ENCODE measurements at regions not wholly inside any gene's neighbourhood (a gene's known extent, or its start where the extent isn't known, plus 50 kb on each side); places are given as distances from the start of the nearest gene placed in this dataset.

DNA sequence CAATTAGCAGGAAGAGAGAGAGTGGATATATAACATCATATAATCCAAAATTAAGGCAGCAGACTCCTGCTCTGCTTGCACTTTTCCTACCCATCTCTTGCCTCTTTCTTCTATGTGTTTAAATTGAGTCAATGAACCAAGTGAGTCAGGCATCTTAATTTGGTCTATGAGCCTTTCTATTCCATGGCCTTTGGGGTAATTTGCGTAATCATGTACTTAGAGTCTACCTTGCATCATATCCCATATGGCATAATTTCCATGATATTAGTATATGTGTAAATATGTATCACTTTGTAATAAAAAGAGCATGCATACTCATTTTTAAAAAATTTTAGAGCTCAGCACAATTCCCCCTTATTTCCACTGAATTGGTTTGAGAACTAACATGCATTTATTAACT is 555.2 kb downstream of the STK39 start:
- Histone ChIP-seq H3K9ac (ENCODE audit: low read depth in 2 of 2, low read length in 2 of 2) (no peak overlapping the region), H3K36me3 (no peaks in the 10 kb centered on the region), H3K4me1 (no peaks in the 10 kb centered on the region), H3K27ac (no peak overlapping the region), H3K4me3 (no peak overlapping the region), H3K27me3 (no peaks in the 10 kb centered on the region), H3K9me3 (no peaks in the 10 kb centered on the region)
- no peak for DNase-seq
- TF ChIP-seq, protein P1, sequence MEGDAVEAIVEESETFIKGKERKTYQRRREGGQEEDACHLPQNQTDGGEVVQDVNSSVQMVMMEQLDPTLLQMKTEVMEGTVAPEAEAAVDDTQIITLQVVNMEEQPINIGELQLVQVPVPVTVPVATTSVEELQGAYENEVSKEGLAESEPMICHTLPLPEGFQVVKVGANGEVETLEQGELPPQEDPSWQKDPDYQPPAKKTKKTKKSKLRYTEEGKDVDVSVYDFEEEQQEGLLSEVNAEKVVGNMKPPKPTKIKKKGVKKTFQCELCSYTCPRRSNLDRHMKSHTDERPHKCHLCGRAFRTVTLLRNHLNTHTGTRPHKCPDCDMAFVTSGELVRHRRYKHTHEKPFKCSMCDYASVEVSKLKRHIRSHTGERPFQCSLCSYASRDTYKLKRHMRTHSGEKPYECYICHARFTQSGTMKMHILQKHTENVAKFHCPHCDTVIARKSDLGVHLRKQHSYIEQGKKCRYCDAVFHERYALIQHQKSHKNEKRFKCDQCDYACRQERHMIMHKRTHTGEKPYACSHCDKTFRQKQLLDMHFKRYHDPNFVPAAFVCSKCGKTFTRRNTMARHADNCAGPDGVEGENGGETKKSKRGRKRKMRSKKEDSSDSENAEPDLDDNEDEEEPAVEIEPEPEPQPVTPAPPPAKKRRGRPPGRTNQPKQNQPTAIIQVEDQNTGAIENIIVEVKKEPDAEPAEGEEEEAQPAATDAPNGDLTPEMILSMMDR (IDR thresholded peaks at IDR 0.05), result no peak
- intact Hi-C loops (cut with DNase I), result no loop called here

DNA sequence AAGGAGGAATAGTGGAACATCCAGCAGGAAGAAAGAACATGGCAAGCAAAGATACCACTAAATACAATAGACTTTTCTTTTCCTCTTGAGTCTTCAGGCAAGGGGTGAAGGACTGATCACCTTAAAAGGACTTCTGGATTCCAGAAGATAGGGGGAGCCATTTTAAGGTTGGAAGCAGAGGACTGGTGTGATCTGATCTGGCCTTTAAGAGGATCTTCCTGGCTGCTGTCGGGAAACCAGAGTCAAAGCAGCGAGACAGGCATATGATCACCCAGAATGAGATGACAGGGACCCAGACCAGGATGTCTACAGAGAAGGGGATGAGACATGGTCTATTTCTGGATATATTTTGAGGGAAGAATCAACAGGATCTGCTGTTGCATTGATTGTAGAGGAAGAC is 558.0 kb downstream of the STK39 start:
- no peaks in the 10 kb centered on the region for H3K27me3 ChIP-seq
- H3K36me3 ChIP-seq, result no peaks in the 10 kb centered on the region
- no peaks in the 10 kb centered on the region for H3K4me1 ChIP-seq
- no peak overlapping the region for H3K27ac ChIP-seq
- H3K9me3 ChIP-seq, result no peaks in the 10 kb centered on the region
- intact Hi-C loops (cut with DNase I), result no loop called here
- DNase-seq, result no peak
- TF ChIP-seq, protein P1 (IDR thresholded peaks at IDR 0.05), result no peak
- H3K9ac ChIP-seq (ENCODE audit: low read depth in 2 of 2, low read length in 2 of 2), result no peak overlapping the region
- H3K4me3 ChIP-seq, result no peak overlapping the region

- H3K36me3 ChIP-seq, result no peaks in the 10 kb centered on the region
- no peak overlapping the region for H3K27ac ChIP-seq
- no peaks in the 10 kb centered on the region for H3K9me3 ChIP-seq
- no peak for DNase-seq
- H3K4me3 ChIP-seq, result no peak overlapping the region
- no peaks in the 10 kb centered on the region for H3K27me3 ChIP-seq
- intact Hi-C loops (cut with DNase I), result no loop called here
- H3K4me1 ChIP-seq, result no peaks in the 10 kb centered on the region
- H3K9ac ChIP-seq (ENCODE audit: low read depth in 2 of 2, low read length in 2 of 2), result no peak overlapping the region
- TF ChIP-seq, protein P1 (IDR thresholded peaks at IDR 0.05), result no peak
Measured at GRCh38 chr2:167686691-167687090, 560.7 kb downstream of the STK39 start.

GRCh38 chr2:167681234-167682015 is 566.0 kb downstream of the STK39 start:
- H3K9ac ChIP-seq (ENCODE audit: low read depth in 2 of 2, low read length in 2 of 2), result no peak overlapping the region
- H3K4me1 ChIP-seq, result no peaks in the 10 kb centered on the region
- TF ChIP-seq, protein P1 (IDR thresholded peaks at IDR 0.05), result no peak
- H3K4me3 ChIP-seq, result no peak overlapping the region
- no peaks in the 10 kb centered on the region for H3K27me3 ChIP-seq
- H3K9me3 ChIP-seq, result no peaks in the 10 kb centered on the region
- H3K27ac ChIP-seq, result no peak overlapping the region
- no peak for DNase-seq
- H3K36me3 ChIP-seq, result no peaks in the 10 kb centered on the region
- intact Hi-C loops (cut with DNase I), result no loop called here

DNA sequence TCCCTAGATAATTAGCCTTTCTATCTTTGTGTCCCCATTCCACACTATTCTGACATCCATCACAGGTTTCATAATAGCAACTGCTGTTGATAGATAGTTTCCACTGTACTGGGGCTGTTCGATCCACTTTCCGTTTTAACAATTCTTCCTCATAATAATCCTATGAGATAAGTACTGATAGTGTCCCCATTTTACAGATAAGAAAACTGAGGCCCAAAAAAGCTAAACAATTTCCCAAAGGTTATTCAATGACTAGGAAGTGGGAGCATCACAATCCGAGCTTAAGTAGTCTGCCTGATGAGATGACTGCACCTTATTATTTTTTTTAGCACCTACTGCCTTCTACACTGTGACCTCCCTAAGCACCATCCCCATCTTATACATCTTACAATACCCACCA is 569.2 kb downstream of the STK39 start:
- Histone ChIP-seq H3K36me3 (no peaks in the 10 kb centered on the region), H3K4me1 (no peaks in the 10 kb centered on the region), H3K27me3 (no peaks in the 10 kb centered on the region), H3K27ac (no peak overlapping the region), H3K9ac (ENCODE audit: low read depth in 2 of 2, low read length in 2 of 2) (no peak overlapping the region), H3K9me3 (no peaks in the 10 kb centered on the region), H3K4me3 (no peak overlapping the region)
- intact Hi-C loops (cut with DNase I), result no loop called here
- no peak for DNase-seq
- TF ChIP-seq, protein P1 (IDR thresholded peaks at IDR 0.05), result no peak
